Smooth muscle cell (in vitro differentiated cells): ENCODE measurements at regions not wholly inside any gene's neighbourhood (a gene's known extent, or its start where the extent isn't known, plus 50 kb on each side); places are given as distances from the start of the nearest gene placed in this dataset.

Experiments
- DNase-seq: peaks from one replicate; lab custom pipeline; 2025; ENCODE audit not compliant: unreplicated experiment; lab: John Stamatoyannopoulos, UW
- H2AFZ ChIP-seq: fragments of 200-600 bp; sonication (generic); 2 replicates; pipeline ENCODE4 v1.6.0; 2016; ENCODE audit warnings: antibody characterized with exemption, low read depth, mild to moderate bottlenecking
- H3F3A ChIP-seq: fragments of 200-600 bp; sonication (generic); 2 replicates; pipeline ENCODE4 v1.6.0; 2017; ENCODE audit warnings: antibody characterized with exemption, low read depth
- H3K27ac ChIP-seq: fragments of 200-600 bp; sonication (generic); 2 replicates; pipeline ENCODE4 v1.5.1; 2016; ENCODE audit warnings: low read depth, mild to moderate bottlenecking
- H3K27me3 ChIP-seq: fragments of 200-600 bp; sonication (generic); 2 replicates; pipeline ENCODE4 v1.6.1; 2016; ENCODE audit warnings: low read depth, mild to moderate bottlenecking
- H3K36me3 ChIP-seq: fragments of 200-600 bp; sonication (generic); 2 replicates; pipeline ENCODE4 v1.5.1; 2016; ENCODE audit warnings: low read depth
- H3K4me1 ChIP-seq: fragments of 200-600 bp; sonication (generic); 2 replicates; pipeline ENCODE4 v1.5.1; 2016; ENCODE audit warnings: low read depth
- H3K4me2 ChIP-seq: fragments of 200-600 bp; sonication (generic); 2 replicates; pipeline ENCODE4 v1.6.0; 2016; ENCODE audit warnings: mild to moderate bottlenecking
- H3K4me3 ChIP-seq: fragments of 200-600 bp; sonication (generic); 2 replicates; pipeline ENCODE4 v1.5.1; 2016; ENCODE audit warnings: mild to moderate bottlenecking
- H3K79me2 ChIP-seq: fragments of 200-600 bp; sonication (generic); 2 replicates; pipeline ENCODE4 v1.6.0; 2016; ENCODE audit warnings: low read depth, mild to moderate bottlenecking
- H3K9ac ChIP-seq: fragments of 200-600 bp; sonication (generic); 2 replicates; pipeline ENCODE4 v1.6.0; 2016; ENCODE audit warnings: low read depth
- H3K9me3 ChIP-seq: fragments of 200-600 bp; sonication (generic); replicated peaks from 2 replicates; pipeline ENCODE4 v1.5.1; 2016; ENCODE audit warnings: low read depth
- H4K20me1 ChIP-seq: fragments of 200-600 bp; sonication (generic); 2 replicates; pipeline ENCODE4 v1.6.0; 2016; ENCODE audit warnings: low read depth
- WGBS: methylation state at CpG from one replicate; pipeline ENCODE4 v1.1.7; 2016; ENCODE audit warnings: low lambda C conversion rate; 5-methylcytosine and 5-hydroxymethylcytosine counted together
- TF ChIP-seq, protein P1 (sequence below): fragments of 200-600 bp; sonication (generic); IDR thresholded peaks from 2 replicates; pipeline ENCODE4 v1.5.1; 2017; ENCODE audit warnings: borderline replicate concordance, mild to moderate bottlenecking, antibody characterized with exemption; ENCODE audit not compliant: insufficient read depth, poor library complexity, severe bottlenecking

DNA sequence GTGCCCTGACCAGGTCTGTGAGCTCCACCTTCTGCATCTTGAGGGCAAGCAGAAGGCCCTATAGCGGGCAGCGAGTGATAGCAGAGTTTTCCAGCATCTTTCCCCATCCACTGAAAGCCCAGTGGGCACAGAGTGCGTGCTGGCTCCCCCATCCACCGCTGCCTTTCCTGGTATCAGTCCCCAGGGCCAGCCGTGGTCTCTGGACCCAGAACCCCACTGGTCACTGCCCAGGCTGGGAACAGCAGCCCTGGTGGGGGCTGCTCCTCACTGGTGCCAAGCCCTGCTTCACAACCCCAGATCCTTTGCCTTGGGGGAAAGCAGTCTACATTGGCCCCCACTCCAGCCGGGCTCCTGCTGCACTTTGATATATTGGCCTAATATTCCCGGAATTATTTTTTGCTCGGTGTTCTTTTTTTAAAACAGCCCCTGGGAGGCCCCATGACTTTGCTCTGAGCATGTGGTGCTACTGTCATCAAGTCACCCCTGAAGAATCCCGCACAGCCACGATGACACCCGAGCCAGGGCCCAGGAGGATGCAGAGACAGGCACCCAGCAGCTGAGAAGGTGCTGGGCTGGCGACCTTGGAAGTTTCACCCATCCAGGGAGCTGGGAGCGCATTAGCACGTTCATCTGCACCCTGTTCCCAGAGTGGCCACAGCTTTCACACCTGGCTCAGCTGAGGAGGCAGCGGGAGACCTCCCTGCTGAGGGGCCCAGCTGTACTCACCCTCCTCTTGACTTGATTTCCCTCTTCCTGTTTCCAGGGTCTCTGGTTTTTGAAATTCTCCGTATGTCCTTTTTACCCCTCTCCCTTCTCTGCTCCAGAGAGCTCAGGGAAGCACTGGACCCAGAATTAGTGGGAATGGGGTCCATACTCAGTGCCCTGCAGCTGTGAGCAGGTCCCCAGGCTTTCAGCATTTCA lies 56.9 kb downstream of the KLHDC7A start:
- no peak overlapping the region for H3K9ac ChIP-seq
- DNase-seq, result no peak
- TF ChIP-seq, protein P1, sequence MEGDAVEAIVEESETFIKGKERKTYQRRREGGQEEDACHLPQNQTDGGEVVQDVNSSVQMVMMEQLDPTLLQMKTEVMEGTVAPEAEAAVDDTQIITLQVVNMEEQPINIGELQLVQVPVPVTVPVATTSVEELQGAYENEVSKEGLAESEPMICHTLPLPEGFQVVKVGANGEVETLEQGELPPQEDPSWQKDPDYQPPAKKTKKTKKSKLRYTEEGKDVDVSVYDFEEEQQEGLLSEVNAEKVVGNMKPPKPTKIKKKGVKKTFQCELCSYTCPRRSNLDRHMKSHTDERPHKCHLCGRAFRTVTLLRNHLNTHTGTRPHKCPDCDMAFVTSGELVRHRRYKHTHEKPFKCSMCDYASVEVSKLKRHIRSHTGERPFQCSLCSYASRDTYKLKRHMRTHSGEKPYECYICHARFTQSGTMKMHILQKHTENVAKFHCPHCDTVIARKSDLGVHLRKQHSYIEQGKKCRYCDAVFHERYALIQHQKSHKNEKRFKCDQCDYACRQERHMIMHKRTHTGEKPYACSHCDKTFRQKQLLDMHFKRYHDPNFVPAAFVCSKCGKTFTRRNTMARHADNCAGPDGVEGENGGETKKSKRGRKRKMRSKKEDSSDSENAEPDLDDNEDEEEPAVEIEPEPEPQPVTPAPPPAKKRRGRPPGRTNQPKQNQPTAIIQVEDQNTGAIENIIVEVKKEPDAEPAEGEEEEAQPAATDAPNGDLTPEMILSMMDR, result no peak
- no peak overlapping the region for H3K4me3 ChIP-seq
- no peaks in the 10 kb centered on the region for H4K20me1 ChIP-seq
- no peak overlapping the region for H3K27ac ChIP-seq
- H3F3A ChIP-seq, result no peaks in the 10 kb centered on the region
- H3K9me3 ChIP-seq, result no peaks in the 10 kb centered on the region
- no peaks in the 10 kb centered on the region for H3K36me3 ChIP-seq
- H3K4me2 ChIP-seq, result no peak overlapping the region
- WGBS, result 87% methylated on average over 16 of the region's 16 CpGs
- H2AFZ ChIP-seq, result no peak overlapping the region
- peaks cover 67% of the 10 kb centered on the region for H3K27me3 ChIP-seq
- no peaks in the 10 kb centered on the region for H3K79me2 ChIP-seq
- H3K4me1 ChIP-seq, result peaks cover 5% of the 10 kb centered on the region

DNA sequence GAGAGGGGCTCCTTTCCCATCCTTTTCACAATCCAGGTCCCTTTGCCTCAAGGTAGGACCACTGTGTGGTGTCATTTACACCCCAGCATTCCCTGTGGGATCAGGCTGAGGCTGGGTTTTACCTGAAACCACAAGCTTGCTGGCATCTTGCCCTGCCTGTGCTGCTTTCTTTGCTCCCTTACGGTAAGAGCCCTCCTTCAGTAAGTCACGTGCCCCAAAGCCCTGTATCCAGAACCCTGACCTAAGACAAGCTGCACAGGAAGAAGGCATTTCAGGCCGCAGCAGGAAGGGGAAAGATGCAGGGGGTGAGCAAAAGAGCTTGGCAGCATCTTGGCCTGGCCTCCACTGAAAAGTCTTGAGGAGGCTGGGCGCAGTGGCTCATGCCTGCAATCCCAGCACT lies 58.4 kb downstream of the KLHDC7A start:
- Histone ChIP-seq H3K27me3 (peaks cover 58% of the 10 kb centered on the region), H3K36me3 (no peaks in the 10 kb centered on the region), H3K79me2 (no peaks in the 10 kb centered on the region), H4K20me1 (no peaks in the 10 kb centered on the region), H3K4me3 (no peak overlapping the region), H3K4me1 (peaks cover 5% of the 10 kb centered on the region), H2AFZ (no peak overlapping the region), H3K9me3 (no peaks in the 10 kb centered on the region), H3F3A (no peaks in the 10 kb centered on the region), H3K27ac (no peak overlapping the region), H3K4me2 (no peak overlapping the region), H3K9ac (no peak overlapping the region)
- DNase-seq, result no peak
- WGBS, result 71% methylated on average over 4 of the region's 4 CpGs
- TF ChIP-seq, protein P1, result no peak

DNA sequence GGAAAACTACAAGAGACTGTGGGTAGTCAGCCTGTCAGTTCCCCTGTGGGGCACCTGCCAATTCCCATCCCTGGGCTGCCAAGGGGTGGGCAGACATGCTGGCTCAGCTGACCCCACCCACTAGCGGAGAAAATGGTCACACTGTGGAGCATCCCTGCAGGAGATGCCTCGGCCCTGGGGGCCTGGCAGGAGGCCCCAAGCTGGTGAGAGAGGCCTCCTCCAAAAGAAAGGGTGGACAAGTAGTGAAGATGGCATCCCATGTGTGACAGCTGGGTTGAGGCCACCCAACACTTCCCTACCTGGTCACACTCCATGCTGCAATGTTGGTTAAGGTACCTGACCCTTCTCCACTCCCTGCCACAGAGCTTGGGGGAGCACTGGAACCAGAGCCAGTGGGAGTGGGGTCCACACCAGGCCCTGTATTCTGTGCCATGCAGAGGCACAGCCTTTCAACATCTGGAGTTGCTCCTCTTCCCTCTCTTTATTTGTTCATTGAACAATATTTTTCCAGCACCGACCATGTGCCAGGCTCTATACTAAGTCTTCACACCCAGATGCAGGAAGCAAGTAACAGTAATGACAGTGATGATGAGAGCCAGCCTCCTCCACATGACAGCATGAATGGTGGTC lies 59.5 kb downstream of the KLHDC7A start:
- no peaks in the 10 kb centered on the region for H3K79me2 ChIP-seq
- no peaks in the 10 kb centered on the region for H3K36me3 ChIP-seq
- H3K9me3 ChIP-seq, result no peaks in the 10 kb centered on the region
- no peak for DNase-seq
- no peak overlapping the region for H2AFZ ChIP-seq
- no peak overlapping the region for H3K4me2 ChIP-seq
- H3K27ac ChIP-seq, result no peak overlapping the region
- H3K4me3 ChIP-seq, result no peak overlapping the region
- H3K27me3 ChIP-seq, result peaks cover 54% of the 10 kb centered on the region
- TF ChIP-seq, protein P1, result no peak
- H4K20me1 ChIP-seq, result no peaks in the 10 kb centered on the region
- no peaks in the 10 kb centered on the region for H3F3A ChIP-seq
- 89% methylated on average over 3 of the region's 3 CpGs for WGBS
- no peak overlapping the region for H3K9ac ChIP-seq
- peaks cover 5% of the 10 kb centered on the region for H3K4me1 ChIP-seq
